Erythroblast (primary cell): ENCODE measurements at regions not wholly inside any gene's neighbourhood (a gene's known extent, or its start where the extent isn't known, plus 50 kb on each side); places are given as distances from the start of the nearest gene placed in this dataset.

Source experiments
- GATA1 ChIP-seq: IDR thresholded peaks from 2 replicates; pipeline ENCODE4 v1.6.1; 2011; ENCODE audit warnings: low read depth, mild to moderate bottlenecking, control low read depth, low read length, moderate library complexity
- POLR2A ChIP-seq: IDR thresholded peaks from 2 replicates; pipeline ENCODE4 v1.6.1; 2011; ENCODE audit warnings: mild to moderate bottlenecking, low read length

DNA sequence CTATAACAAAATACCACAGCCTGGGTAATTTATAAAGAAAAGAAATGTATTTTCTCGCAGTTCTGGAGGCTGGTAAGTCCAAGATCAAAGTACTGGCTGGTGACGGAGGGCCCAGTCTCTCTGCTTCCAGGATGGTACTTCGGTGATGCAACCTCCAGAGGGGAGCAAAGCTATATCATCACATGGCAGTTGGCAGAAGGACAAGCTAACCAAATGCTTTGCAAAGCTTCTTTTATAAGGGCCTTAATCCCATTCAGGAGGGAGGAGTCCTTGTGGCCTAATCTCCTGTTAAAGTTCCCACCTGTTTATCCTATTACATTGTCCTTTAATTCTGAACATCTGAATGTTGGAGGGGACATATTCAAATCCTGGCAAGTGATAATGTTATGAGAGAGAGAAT is 134.1 kb upstream of the SP4 start:
- TF ChIP-seq POLR2A (no peak), GATA1 (no peak)
